ENCODE measurements at regions not wholly inside any gene's neighbourhood (a gene's known extent, or its start where the extent isn't known, plus 50 kb on each side); places are given as distances from the start of the nearest gene placed in this dataset.

DNA sequence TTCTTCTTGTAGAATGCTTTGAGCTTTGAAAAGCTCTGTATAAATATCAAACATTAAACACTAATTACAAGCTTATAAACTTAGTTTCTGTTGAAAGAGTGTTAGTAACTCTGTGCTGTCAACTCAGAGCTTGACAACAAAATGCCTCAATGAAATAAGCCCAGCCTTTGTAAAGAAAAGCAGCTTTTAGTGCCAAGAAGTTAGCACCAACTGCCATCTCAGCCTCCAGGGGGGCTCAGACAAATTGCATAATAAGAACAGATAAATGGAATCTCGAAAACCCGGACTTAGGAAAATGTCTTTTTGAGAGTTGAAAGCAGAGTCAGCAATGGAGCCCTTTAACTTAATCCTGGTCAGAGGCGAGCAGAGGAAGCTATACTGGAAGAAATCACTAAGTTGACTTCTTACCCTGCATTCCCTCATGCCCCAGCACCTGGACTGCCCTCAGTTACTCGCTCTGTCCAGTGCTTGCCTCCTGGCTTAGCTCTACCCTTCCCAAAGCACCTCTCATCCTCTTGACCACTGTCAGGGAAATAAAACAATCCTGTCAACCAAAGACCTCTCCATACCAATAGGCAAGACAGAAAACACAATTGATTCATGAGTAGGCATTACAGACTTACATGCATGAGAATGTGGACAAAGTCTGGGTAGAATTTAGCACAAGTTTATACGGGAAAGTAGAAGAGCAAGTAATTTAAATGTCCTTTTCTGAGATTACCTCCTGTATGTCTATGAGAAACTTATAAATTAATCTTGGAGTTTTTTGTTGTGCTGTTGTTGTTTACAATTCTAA is 352.7 kb downstream of the ZNF608 start:
- DNase-seq (no peak), ATAC-seq (no peak)
- Mint-ChIP-seq H3K27me3 (no peaks in the 10 kb centered on the region), H3K27ac (no peak overlapping the region), H3K4me1 (ENCODE audit: low read depth) (no peaks in the 10 kb centered on the region), H3K4me3 (no peak overlapping the region), H3K9me3 (peaks cover 4% of the 10 kb centered on the region), H3K36me3 (ENCODE audit: low read depth) (no peaks in the 10 kb centered on the region)
- TF ChIP-seq, protein P1, sequence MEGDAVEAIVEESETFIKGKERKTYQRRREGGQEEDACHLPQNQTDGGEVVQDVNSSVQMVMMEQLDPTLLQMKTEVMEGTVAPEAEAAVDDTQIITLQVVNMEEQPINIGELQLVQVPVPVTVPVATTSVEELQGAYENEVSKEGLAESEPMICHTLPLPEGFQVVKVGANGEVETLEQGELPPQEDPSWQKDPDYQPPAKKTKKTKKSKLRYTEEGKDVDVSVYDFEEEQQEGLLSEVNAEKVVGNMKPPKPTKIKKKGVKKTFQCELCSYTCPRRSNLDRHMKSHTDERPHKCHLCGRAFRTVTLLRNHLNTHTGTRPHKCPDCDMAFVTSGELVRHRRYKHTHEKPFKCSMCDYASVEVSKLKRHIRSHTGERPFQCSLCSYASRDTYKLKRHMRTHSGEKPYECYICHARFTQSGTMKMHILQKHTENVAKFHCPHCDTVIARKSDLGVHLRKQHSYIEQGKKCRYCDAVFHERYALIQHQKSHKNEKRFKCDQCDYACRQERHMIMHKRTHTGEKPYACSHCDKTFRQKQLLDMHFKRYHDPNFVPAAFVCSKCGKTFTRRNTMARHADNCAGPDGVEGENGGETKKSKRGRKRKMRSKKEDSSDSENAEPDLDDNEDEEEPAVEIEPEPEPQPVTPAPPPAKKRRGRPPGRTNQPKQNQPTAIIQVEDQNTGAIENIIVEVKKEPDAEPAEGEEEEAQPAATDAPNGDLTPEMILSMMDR (IDR thresholded peaks at IDR 0.05): no peak
- POLR2A ChIA-PET: no interaction called here
- CTCF ChIA-PET: no interaction called here
- intact Hi-C loops (cut with micrococcal nuclease): no loop called here

DNA sequence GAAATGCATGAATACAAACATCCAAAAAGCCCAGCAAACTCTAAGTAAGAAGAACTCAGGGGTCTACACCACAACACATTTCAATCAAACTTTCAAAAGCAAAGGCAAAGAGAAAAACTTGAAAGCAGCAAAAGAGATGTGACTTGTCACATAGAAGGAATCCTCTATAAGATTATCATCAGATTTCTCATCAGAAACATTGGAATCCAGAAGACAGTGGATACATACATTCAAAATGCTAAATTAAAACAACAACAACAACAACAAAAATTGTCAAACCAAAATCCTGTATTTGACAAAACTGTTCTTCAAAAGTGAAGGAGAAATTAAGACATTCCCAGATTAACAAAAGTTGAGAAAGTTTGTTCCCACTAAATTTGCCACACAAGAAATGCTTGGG is 362.7 kb downstream of the ZNF608 start:
- TF ChIP-seq, protein P1 (IDR thresholded peaks at IDR 0.05): no peak
- no peak for DNase-seq
- Mint-ChIP-seq H3K27me3 (no peaks in the 10 kb centered on the region), H3K4me1 (ENCODE audit: low read depth) (no peaks in the 10 kb centered on the region), H3K36me3 (ENCODE audit: low read depth) (no peaks in the 10 kb centered on the region), H3K9me3 (peaks cover 24% of the 10 kb centered on the region), H3K4me3 (no peak overlapping the region), H3K27ac (no peak overlapping the region)
- ATAC-seq: no peak
- intact Hi-C loops (cut with micrococcal nuclease): no loop called here
- ChIA-PET CTCF (no interaction called here), POLR2A (no interaction called here)

DNA sequence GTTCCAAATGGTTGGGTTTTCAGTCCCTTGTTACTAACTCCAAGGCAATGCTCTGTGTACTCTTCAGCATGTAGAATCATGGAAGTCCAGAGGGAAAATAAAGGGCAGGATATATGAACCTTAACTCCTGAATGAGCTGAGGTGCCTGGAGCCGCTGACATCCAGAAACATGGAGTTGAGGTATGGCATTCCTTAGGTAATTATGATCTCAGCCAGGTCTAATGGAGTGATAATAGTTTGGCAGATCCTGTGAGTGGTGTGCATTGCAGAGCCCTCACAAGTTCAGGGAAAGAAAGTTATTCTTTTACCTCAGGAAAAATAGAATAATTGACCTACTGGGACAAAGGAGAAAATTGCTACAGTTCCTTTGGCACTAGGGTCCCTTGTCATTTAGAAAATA is 369.1 kb downstream of the ZNF608 start:
- Mint-ChIP-seq H3K27me3 (no peaks in the 10 kb centered on the region), H3K9me3 (peaks cover 11% of the 10 kb centered on the region), H3K27ac (no peak overlapping the region), H3K36me3 (ENCODE audit: low read depth) (no peaks in the 10 kb centered on the region), H3K4me3 (no peak overlapping the region), H3K4me1 (ENCODE audit: low read depth) (no peaks in the 10 kb centered on the region)
- TF ChIP-seq, protein P1 (IDR thresholded peaks at IDR 0.05): no peak
- ATAC-seq (no peak), DNase-seq (no peak)
- ChIA-PET CTCF (no interaction called here), POLR2A (no interaction called here)
- intact Hi-C loops (cut with micrococcal nuclease): no loop called here

GRCh38 chr5:124373883-124374282 is 372.6 kb downstream of the ZNF608 start:
- DNase-seq (no peak), ATAC-seq (no peak)
- POLR2A ChIA-PET: no interaction called here
- TF ChIP-seq, protein P1 (IDR thresholded peaks at IDR 0.05): no peak
- Mint-ChIP-seq H3K27me3 (no peaks in the 10 kb centered on the region), H3K4me1 (ENCODE audit: low read depth) (no peaks in the 10 kb centered on the region), H3K36me3 (ENCODE audit: low read depth) (no peaks in the 10 kb centered on the region), H3K27ac (no peak overlapping the region), H3K4me3 (no peak overlapping the region), H3K9me3 (peaks cover 4% of the 10 kb centered on the region)
- CTCF ChIA-PET: no interaction called here
- intact Hi-C loops (cut with micrococcal nuclease): no loop called here

DNA sequence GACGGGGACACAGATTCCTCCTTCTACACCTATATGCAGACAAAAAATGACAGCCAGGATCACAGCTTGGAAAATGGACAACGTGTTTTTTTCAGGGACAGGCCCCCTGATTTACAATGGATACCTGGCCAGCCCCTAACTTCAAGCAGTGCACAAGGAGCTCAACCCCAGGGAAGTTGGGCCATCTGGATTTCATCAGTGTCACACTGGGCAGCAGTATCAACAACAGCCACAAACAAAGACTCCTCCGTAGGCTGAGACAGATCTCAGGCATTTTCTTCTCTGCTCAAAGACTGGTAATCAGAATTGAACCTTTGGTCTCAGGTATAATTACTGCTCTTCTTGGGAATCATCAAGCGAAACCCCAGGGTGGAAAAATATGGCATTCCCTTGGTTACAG is 374.0 kb downstream of the ZNF608 start:
- ChIA-PET CTCF (no interaction called here), POLR2A (no interaction called here)
- DNase-seq (no peak), ATAC-seq (no peak)
- intact Hi-C loops (cut with micrococcal nuclease): no loop called here
- TF ChIP-seq, protein P1 (IDR thresholded peaks at IDR 0.05): no peak
- Mint-ChIP-seq H3K27me3 (no peaks in the 10 kb centered on the region), H3K9me3 (peaks cover 8% of the 10 kb centered on the region), H3K4me1 (ENCODE audit: low read depth) (no peaks in the 10 kb centered on the region), H3K36me3 (ENCODE audit: low read depth) (no peaks in the 10 kb centered on the region), H3K4me3 (no peak overlapping the region), H3K27ac (no peak overlapping the region)
